ENCODE measurements at regions not wholly inside any gene's neighbourhood (a gene's known extent, or its start where the extent isn't known, plus 50 kb on each side); places are given as distances from the start of the nearest gene placed in this dataset.

GRCh38 chr2:16589465-16589864 is 76.2 kb downstream of the CYRIA start:
- H3K9ac ChIP-seq (ENCODE audit: low read depth, low read length): no peak overlapping the region
- H4K8ac ChIP-seq (ENCODE audit: low read depth in 2 of 2, low read length in 2 of 2): no peak overlapping the region
- BruUV-seq (replicated peaks): no TSS peak
- no peaks in the 10 kb centered on the region for H4K20me1 ChIP-seq (ENCODE audit: insufficient read depth, low read length)
- H2AFZ ChIP-seq (replicated peaks; ENCODE audit: low read length, poor library complexity): no peak overlapping the region
- H2AK9ac ChIP-seq (replicated peaks; ENCODE audit: low read depth, low read length, poor library complexity): no peak overlapping the region
- no peaks in the 10 kb centered on the region for H3K36me3 ChIP-seq (ENCODE audit: control insufficient read depth, insufficient read depth, low read length)
- in situ Hi-C loops (cut with MboI; ENCODE audit: low sequenced_read_pairs): no loop called here
- H3K4ac ChIP-seq (ENCODE audit: low read depth, low read length): no peak overlapping the region
- no peak overlapping the region for H2BK15ac ChIP-seq (ENCODE audit: low read depth, low read length)
- no peak overlapping the region for H2BK120ac ChIP-seq (ENCODE audit: low read depth, low read length)
- H3K79me1 ChIP-seq (ENCODE audit: low read depth in 1 of 2, low read length in 2 of 2): no peaks in the 10 kb centered on the region
- POLR2A ChIA-PET (ENCODE audit: unreplicated experiment): no interaction called here
- no peak for ATAC-seq (ENCODE audit: low read depth)
- no peak overlapping the region for H4K5ac ChIP-seq (ENCODE audit: low read depth, low read length)
- H2BK20ac ChIP-seq (ENCODE audit: low read depth, low read length): no peak overlapping the region
- no peaks in the 10 kb centered on the region for H3K27me3 ChIP-seq (ENCODE audit: control insufficient read depth, insufficient read depth, low read length)
- H3K4me2 ChIP-seq (ENCODE audit: low read depth, low read length): no peak overlapping the region
- H4K91ac ChIP-seq (ENCODE audit: insufficient read depth, low read depth, low read length): no peak overlapping the region
- H3K9me3 ChIP-seq (ENCODE audit: control insufficient read depth, insufficient read depth, low read length): no peaks in the 10 kb centered on the region
- H3K56ac ChIP-seq (ENCODE audit: extremely low read depth, insufficient read depth, low read length): no peak overlapping the region
- H3K23ac ChIP-seq (ENCODE audit: low read depth, low read length): no peak overlapping the region
- H3K9me1 ChIP-seq (ENCODE audit: insufficient read depth, low read length): no peaks in the 10 kb centered on the region
- no peak overlapping the region for H2BK5ac ChIP-seq (ENCODE audit: low read depth, low read length, poor library complexity, severe bottlenecking)
- CTCF ChIA-PET: no interaction called here
- dilution Hi-C loops (cut with HindIII; ENCODE audit: low sequenced_read_pairs, unreplicated experiment): no loop called here
- H3K18ac ChIP-seq (ENCODE audit: low read depth, low read length): no peak overlapping the region
- DNase-seq: no peak
- whole genome bisulfite sequencing, 2 experiments (ENCODE audit: extremely low coverage in 2 of 2, insufficient read length in 1 of 2): no CpG with 5 or more reads among the region's 3 CpGs
- H3K4me1 ChIP-seq (ENCODE audit: control insufficient read depth, insufficient read depth, low read length): no peaks in the 10 kb centered on the region
- TF ChIP-seq FOS (IDR thresholded peaks at IDR 0.05; ENCODE audit: low read depth, low read length) (no peak), MAFK (IDR thresholded peaks at IDR 0.05; ENCODE audit: low read depth, low read length) (peak; percentile 86)
- no peak overlapping the region for H3K4me3 ChIP-seq (ENCODE audit: insufficient read depth, low read depth, low read length)
- intact Hi-C loops (cut with micrococcal nuclease): no loop called here
- no peak overlapping the region for H2AK5ac ChIP-seq (ENCODE audit: low read depth, low read length)
- no peak overlapping the region for H3K14ac ChIP-seq (replicated peaks; ENCODE audit: low read depth, low read length)
- no peak overlapping the region for H3K27ac ChIP-seq (ENCODE audit: insufficient read depth, low read length)

Data from IMR-90 (cell line).